OCI-M2 (cell line): ENCODE measurements at regions not wholly inside any gene's neighbourhood (a gene's known extent, or its start where the extent isn't known, plus 50 kb on each side); places are given as distances from the start of the nearest gene placed in this dataset.
"Not testable (repeated sequence)": the region's sequence is repeated elsewhere in the genome, so short reads cannot be mapped to it uniquely, and the experiment has no call there.

Experiments
- DNase-seq: peaks from one replicate; lab custom pipeline; 2025; ENCODE audit not compliant: unreplicated experiment; lab: John Stamatoyannopoulos, UW

GRCh38 chr2:133871545-133872209 lies 303.4 kb upstream of the NCKAP5 start:
- DNase-seq = no peak

GRCh38 chr2:133878326-133878725 lies 310.1 kb upstream of the NCKAP5 start:
- no peak for DNase-seq

GRCh38 chr2:133879703-133880102 lies 311.4 kb upstream of the NCKAP5 start:
- DNase-seq = no peak

GRCh38 chr2:133882159-133882558 lies 313.9 kb upstream of the NCKAP5 start:
- not testable (repeated sequence) for DNase-seq

- no peak for DNase-seq
Observed at GRCh38 chr2:133884739-133885381, 316.6 kb upstream of the NCKAP5 start.

- DNase-seq = no peak
Observed at GRCh38 chr2:133885847-133886246, 317.6 kb upstream of the NCKAP5 start.

GRCh38 chr2:133886735-133887675 lies 318.7 kb upstream of the NCKAP5 start:
- DNase-seq = no peak

GRCh38 chr2:133887676-133888040 lies 319.4 kb upstream of the NCKAP5 start:
- no peak for DNase-seq

- DNase-seq = no peak
Observed at GRCh38 chr2:133888107-133888506, 319.8 kb upstream of the NCKAP5 start.

- DNase-seq = no peak
Observed at GRCh38 chr2:133888621-133889219, 320.5 kb upstream of the NCKAP5 start.

GRCh38 chr2:133892352-133892913 lies 324.2 kb upstream of the NCKAP5 start:
- DNase-seq = no peak

GRCh38 chr2:133894429-133894828 lies 326.2 kb upstream of the NCKAP5 start:
- no peak for DNase-seq

GRCh38 chr2:133897838-133898237 lies 329.6 kb upstream of the NCKAP5 start:
- not testable (repeated sequence) for DNase-seq

GRCh38 chr2:133900909-133901308 lies 332.6 kb upstream of the NCKAP5 start:
- DNase-seq = no peak

- DNase-seq = no peak
Observed at GRCh38 chr2:133906396-133906795, 338.1 kb upstream of the NCKAP5 start.

- DNase-seq = no peak
Observed at GRCh38 chr2:133906926-133907325, 338.7 kb upstream of the NCKAP5 start.

GRCh38 chr2:133908171-133908570 lies 339.9 kb upstream of the NCKAP5 start:
- DNase-seq = no peak

GRCh38 chr2:133918141-133918540 lies 335.7 kb upstream of the MGAT5 start:
- no peak for DNase-seq

GRCh38 chr2:133919285-133919684 lies 334.6 kb upstream of the MGAT5 start:
- no peak for DNase-seq

- DNase-seq = no peak
Observed at GRCh38 chr2:133927894-133928293, 326.0 kb upstream of the MGAT5 start.

GRCh38 chr2:133936096-133936495 lies 317.8 kb upstream of the MGAT5 start:
- no peak for DNase-seq
